ENCODE measurements at regions not wholly inside any gene's neighbourhood (a gene's known extent, or its start where the extent isn't known, plus 50 kb on each side); places are given as distances from the start of the nearest gene placed in this dataset.

GRCh38 chr2:14137643-14138042 is 494.9 kb upstream of the LRATD1 start:
- Histone ChIP-seq H3K36me3 (ENCODE audit: insufficient read depth, low read length) (no peaks in the 10 kb centered on the region), H4K20me1 (ENCODE audit: insufficient read depth, low read length) (no peaks in the 10 kb centered on the region), H3K9ac (ENCODE audit: low read depth, low read length) (no peak overlapping the region), H3K4me3 (ENCODE audit: low read depth in 1 of 2, low read length in 2 of 2) (no peak overlapping the region), H3K79me2 (ENCODE audit: insufficient read depth, low read length) (no peaks in the 10 kb centered on the region), H3K27me3 (ENCODE audit: insufficient read depth, low read length, poor library complexity) (no peaks in the 10 kb centered on the region), H3K27ac (ENCODE audit: low read length) (no peak overlapping the region), H3K9me3 (ENCODE audit: insufficient read depth, low read length, severe bottlenecking) (no peaks in the 10 kb centered on the region), H2AFZ (ENCODE audit: low read depth, low read length) (no peak overlapping the region), H3K4me2 (ENCODE audit: insufficient read depth, low read length) (no peak overlapping the region), H3K4me1 (ENCODE audit: insufficient read depth, low read length) (no peaks in the 10 kb centered on the region)
- no peak for DNase-seq
- no peak for ATAC-seq (ENCODE audit: insufficient read depth, low read depth)
- TF ChIP-seq EZH2 (IDR thresholded peaks at IDR 0.05; ENCODE audit: borderline replicate concordance, low read depth, low read length, severe bottlenecking) (no peak), CTCF (IDR thresholded peaks at IDR 0.05; ENCODE audit: borderline replicate concordance, extremely low read depth, low read length, poor library complexity, severe bottlenecking) (peak; percentile 6)

GRCh38 chr2:14140009-14140550 is 492.4 kb upstream of the LRATD1 start:
- no peak overlapping the region for H3K9ac ChIP-seq (ENCODE audit: low read depth, low read length)
- no peaks in the 10 kb centered on the region for H4K20me1 ChIP-seq (ENCODE audit: insufficient read depth, low read length)
- DNase-seq, result no peak
- no peak overlapping the region for H3K4me2 ChIP-seq (ENCODE audit: insufficient read depth, low read length)
- H3K27ac ChIP-seq (ENCODE audit: low read length), result no peak overlapping the region
- TF ChIP-seq EZH2 (IDR thresholded peaks at IDR 0.05; ENCODE audit: borderline replicate concordance, low read depth, low read length, severe bottlenecking), result no peak
- no peak for TF ChIP-seq CTCF (IDR thresholded peaks at IDR 0.05; ENCODE audit: borderline replicate concordance, extremely low read depth, low read length, poor library complexity, severe bottlenecking)
- no peak overlapping the region for H3K4me3 ChIP-seq (ENCODE audit: low read depth in 1 of 2, low read length in 2 of 2)
- no peak for ATAC-seq (ENCODE audit: insufficient read depth, low read depth)
- no peak overlapping the region for H2AFZ ChIP-seq (ENCODE audit: low read depth, low read length)
- H3K9me3 ChIP-seq (ENCODE audit: insufficient read depth, low read length, severe bottlenecking), result no peaks in the 10 kb centered on the region
- H3K36me3 ChIP-seq (ENCODE audit: insufficient read depth, low read length), result no peaks in the 10 kb centered on the region
- no peaks in the 10 kb centered on the region for H3K4me1 ChIP-seq (ENCODE audit: insufficient read depth, low read length)
- no peaks in the 10 kb centered on the region for H3K79me2 ChIP-seq (ENCODE audit: insufficient read depth, low read length)
- no peaks in the 10 kb centered on the region for H3K27me3 ChIP-seq (ENCODE audit: insufficient read depth, low read length, poor library complexity)

- ATAC-seq (ENCODE audit: insufficient read depth, low read depth), result no peak
- no peak overlapping the region for H3K27ac ChIP-seq (ENCODE audit: low read length)
Observed at GRCh38 chr2:14143435-14143834, 489.1 kb upstream of the LRATD1 start.

More at GRCh38 chr2:14143435-14143834, 489.1 kb upstream of the LRATD1 start:
- Histone ChIP-seq H2AFZ (ENCODE audit: low read depth, low read length) (no peak overlapping the region), H3K79me2 (ENCODE audit: insufficient read depth, low read length) (no peaks in the 10 kb centered on the region), H3K9me3 (ENCODE audit: insufficient read depth, low read length, severe bottlenecking) (no peaks in the 10 kb centered on the region), H3K4me1 (ENCODE audit: insufficient read depth, low read length) (no peaks in the 10 kb centered on the region), H4K20me1 (ENCODE audit: insufficient read depth, low read length) (no peaks in the 10 kb centered on the region), H3K4me2 (ENCODE audit: insufficient read depth, low read length) (no peak overlapping the region), H3K27me3 (ENCODE audit: insufficient read depth, low read length, poor library complexity) (no peaks in the 10 kb centered on the region), H3K9ac (ENCODE audit: low read depth, low read length) (no peak overlapping the region), H3K36me3 (ENCODE audit: insufficient read depth, low read length) (no peaks in the 10 kb centered on the region), H3K4me3 (ENCODE audit: low read depth in 1 of 2, low read length in 2 of 2) (no peak overlapping the region)
- DNase-seq, result no peak
- TF ChIP-seq EZH2 (IDR thresholded peaks at IDR 0.05; ENCODE audit: borderline replicate concordance, low read depth, low read length, severe bottlenecking), result no peak
- no peak for TF ChIP-seq CTCF (IDR thresholded peaks at IDR 0.05; ENCODE audit: borderline replicate concordance, extremely low read depth, low read length, poor library complexity, severe bottlenecking)
